ENCODE measurements at regions not wholly inside any gene's neighbourhood (a gene's known extent, or its start where the extent isn't known, plus 50 kb on each side); places are given as distances from the start of the nearest gene placed in this dataset.
A peak's percentile ranks its signal among the peaks of the same experiment; 100 is the strongest.

DNA sequence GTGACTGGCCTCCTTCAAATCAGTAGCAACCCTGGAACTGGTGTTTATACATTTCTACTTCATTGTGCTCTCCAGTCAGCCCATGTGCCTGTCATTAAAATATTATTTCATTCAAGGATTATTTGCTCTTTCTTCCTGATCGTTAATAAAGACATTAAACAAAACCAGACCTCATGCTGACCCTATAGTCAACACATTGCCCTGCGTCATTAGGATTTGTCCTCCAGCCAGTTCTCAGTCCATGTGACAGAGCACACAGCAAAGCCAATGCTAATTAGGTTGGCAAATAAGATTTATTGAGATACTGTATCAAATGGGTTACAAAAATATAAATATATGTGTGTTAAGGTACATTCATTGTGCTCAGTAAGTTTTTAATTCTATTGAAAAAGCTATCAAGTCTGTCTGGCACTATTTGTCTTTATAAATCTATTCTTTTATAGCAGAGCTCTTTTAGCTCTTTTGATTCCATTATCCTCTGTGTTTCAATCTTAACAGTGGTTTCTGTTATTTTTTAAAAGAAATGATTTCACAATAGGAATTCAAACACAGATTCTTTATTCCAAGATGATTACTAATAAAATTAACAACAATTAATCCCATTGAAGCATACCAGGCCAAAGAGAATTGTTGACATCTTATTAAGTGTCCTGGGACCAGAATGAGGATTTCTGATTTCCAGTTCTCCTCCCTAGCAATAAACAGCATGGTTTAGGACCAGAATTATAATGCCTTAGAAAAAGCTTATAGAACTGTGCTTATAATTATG, 209.4 kb upstream of the RGMB start:
- peak; percentile 25 for ATAC-seq
- no peaks in the 10 kb centered on the region for H3K4me1 ChIP-seq (ENCODE audit: low read depth)
- no peak overlapping the region for H3K4me3 ChIP-seq
- no peaks in the 10 kb centered on the region for H3K9me3 ChIP-seq
- H3K36me3 ChIP-seq (ENCODE audit: low read depth) = no peaks in the 10 kb centered on the region
- TF ChIP-seq, protein P1, sequence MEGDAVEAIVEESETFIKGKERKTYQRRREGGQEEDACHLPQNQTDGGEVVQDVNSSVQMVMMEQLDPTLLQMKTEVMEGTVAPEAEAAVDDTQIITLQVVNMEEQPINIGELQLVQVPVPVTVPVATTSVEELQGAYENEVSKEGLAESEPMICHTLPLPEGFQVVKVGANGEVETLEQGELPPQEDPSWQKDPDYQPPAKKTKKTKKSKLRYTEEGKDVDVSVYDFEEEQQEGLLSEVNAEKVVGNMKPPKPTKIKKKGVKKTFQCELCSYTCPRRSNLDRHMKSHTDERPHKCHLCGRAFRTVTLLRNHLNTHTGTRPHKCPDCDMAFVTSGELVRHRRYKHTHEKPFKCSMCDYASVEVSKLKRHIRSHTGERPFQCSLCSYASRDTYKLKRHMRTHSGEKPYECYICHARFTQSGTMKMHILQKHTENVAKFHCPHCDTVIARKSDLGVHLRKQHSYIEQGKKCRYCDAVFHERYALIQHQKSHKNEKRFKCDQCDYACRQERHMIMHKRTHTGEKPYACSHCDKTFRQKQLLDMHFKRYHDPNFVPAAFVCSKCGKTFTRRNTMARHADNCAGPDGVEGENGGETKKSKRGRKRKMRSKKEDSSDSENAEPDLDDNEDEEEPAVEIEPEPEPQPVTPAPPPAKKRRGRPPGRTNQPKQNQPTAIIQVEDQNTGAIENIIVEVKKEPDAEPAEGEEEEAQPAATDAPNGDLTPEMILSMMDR (IDR thresholded peaks at IDR 0.05) = no peak
- intact Hi-C loops (cut with DNase I, micrococcal nuclease) = no loop called here
- no peak for DNase-seq

DNA sequence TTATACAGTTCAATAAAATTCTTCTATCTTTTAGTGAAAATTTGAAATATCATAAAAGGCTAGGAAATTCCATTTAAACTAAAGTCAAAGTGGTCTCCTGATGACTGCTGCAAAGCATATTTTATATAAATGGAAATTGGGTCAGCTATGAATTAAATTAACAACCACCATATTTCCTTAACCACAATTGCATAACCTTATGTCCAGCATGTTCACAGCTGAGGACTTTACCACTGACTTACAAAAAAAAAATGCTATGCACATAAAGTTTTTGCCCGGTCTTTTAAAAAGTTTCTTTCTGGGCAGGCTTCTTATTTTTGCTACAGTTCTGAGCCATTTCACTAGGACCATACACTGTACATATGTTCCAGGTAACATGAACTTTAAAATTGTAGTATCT, 208.6 kb upstream of the RGMB start:
- H3K4me3 ChIP-seq = no peak overlapping the region
- ATAC-seq = no peak
- no peaks in the 10 kb centered on the region for H3K9me3 ChIP-seq
- DNase-seq = no peak
- TF ChIP-seq, protein P1 (IDR thresholded peaks at IDR 0.05) = no peak
- intact Hi-C loops (cut with DNase I, micrococcal nuclease) = no loop called here
- H3K36me3 ChIP-seq (ENCODE audit: low read depth) = no peaks in the 10 kb centered on the region
- H3K4me1 ChIP-seq (ENCODE audit: low read depth) = no peaks in the 10 kb centered on the region

DNA sequence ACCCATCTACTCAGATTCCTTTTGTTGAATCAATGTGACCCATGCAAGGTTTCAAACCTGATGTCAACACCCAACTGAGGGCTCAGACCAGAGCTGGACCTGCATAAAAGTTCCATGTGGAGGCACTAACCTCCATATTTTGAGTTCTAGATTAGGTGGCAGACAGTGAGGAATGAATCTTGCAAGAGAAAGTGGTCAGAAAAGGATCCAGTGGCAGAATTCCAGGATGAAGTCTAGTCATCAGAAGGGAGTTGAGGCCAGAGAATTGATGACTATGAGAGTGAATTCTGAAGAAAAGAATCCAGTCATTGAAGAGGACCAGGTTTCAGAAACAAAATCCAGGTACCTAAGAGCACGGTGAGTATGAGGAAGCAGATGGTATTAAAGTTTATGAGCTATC, 205.1 kb upstream of the RGMB start:
- no peak for ATAC-seq
- intact Hi-C loops (cut with DNase I, micrococcal nuclease) = no loop called here
- Histone ChIP-seq H3K4me1 (ENCODE audit: low read depth) (peaks cover 10% of the 10 kb centered on the region), H3K36me3 (ENCODE audit: low read depth) (no peaks in the 10 kb centered on the region), H3K4me3 (no peak overlapping the region), H3K9me3 (no peaks in the 10 kb centered on the region)
- TF ChIP-seq, protein P1 (IDR thresholded peaks at IDR 0.05) = no peak
- DNase-seq = no peak

DNA sequence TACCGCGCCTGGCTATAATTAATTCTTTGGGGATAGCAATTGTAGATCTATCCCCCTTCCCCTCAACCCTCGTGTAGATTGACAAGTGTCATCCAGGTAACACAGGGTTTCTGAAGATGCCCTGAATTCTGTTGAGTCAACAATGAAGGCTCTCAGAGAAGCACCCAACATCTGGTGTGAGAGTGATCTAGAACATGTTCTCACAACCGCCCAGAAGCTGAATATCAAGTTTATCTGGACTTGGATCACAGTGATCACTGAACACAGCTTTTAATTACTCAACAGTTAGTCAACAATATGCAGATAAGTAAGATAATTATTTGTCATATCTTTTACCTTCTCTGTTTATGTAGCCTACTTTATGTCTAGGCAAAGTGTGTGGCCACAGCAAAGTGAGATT, 204.2 kb upstream of the RGMB start:
- intact Hi-C loops (cut with DNase I, micrococcal nuclease) = no loop called here
- Histone ChIP-seq H3K4me3 (no peak overlapping the region), H3K36me3 (ENCODE audit: low read depth) (peaks cover 4% of the 10 kb centered on the region), H3K9me3 (no peaks in the 10 kb centered on the region), H3K4me1 (ENCODE audit: low read depth) (peaks cover 14% of the 10 kb centered on the region)
- ATAC-seq (no peak), DNase-seq (no peak)
- TF ChIP-seq, protein P1 (IDR thresholded peaks at IDR 0.05) = no peak

- ATAC-seq (peak; percentile 39), DNase-seq (no peak)
- H3K9me3 ChIP-seq = no peaks in the 10 kb centered on the region
- peaks cover 4% of the 10 kb centered on the region for H3K36me3 ChIP-seq (ENCODE audit: low read depth)
- H3K4me3 ChIP-seq = no peak overlapping the region
- intact Hi-C loops (cut with DNase I, micrococcal nuclease) = no loop called here
- TF ChIP-seq, protein P1 (IDR thresholded peaks at IDR 0.05) = no peak
- H3K4me1 ChIP-seq (ENCODE audit: low read depth) = peaks cover 14% of the 10 kb centered on the region
Measured at GRCh38 chr5:98570010-98570409, 203.5 kb upstream of the RGMB start.
